GM18499 (cell line): ENCODE measurements at regions not wholly inside any gene's neighbourhood (a gene's known extent, or its start where the extent isn't known, plus 50 kb on each side); places are given as distances from the start of the nearest gene placed in this dataset.

ENCODE experiments used
- ATAC-seq: cut with Tn5 transposase; IDR thresholded peaks from one replicate; pipeline ENCODE4 v1.9.1; 2021; ENCODE audit warnings: moderate number of reproducible peaks; ENCODE audit not compliant: insufficient read depth, unreplicated experiment

GRCh38 chr2:59674100-59674499 lies 879.4 kb downstream of the BCL11A start:
- no peak for ATAC-seq

- ATAC-seq = no peak
Measured at GRCh38 chr2:59665021-59665420, 888.4 kb downstream of the BCL11A start.

- ATAC-seq = no peak
Measured at GRCh38 chr2:59662127-59662861, 891.2 kb downstream of the BCL11A start.

GRCh38 chr2:59660262-59660661 lies 893.2 kb downstream of the BCL11A start:
- no peak for ATAC-seq

GRCh38 chr2:59658906-59659635 lies 894.4 kb downstream of the BCL11A start:
- no peak for ATAC-seq

GRCh38 chr2:59655809-59656208 lies 897.6 kb downstream of the BCL11A start:
- no peak for ATAC-seq

- ATAC-seq = no peak
Measured at GRCh38 chr2:59654710-59655109, 898.7 kb downstream of the BCL11A start.

GRCh38 chr2:59653164-59653563 lies 900.3 kb downstream of the BCL11A start:
- no peak for ATAC-seq

- ATAC-seq = no peak
Measured at GRCh38 chr2:59630789-59631188, 922.7 kb downstream of the BCL11A start.

- ATAC-seq = no peak
Measured at GRCh38 chr2:59627599-59627998, 925.9 kb downstream of the BCL11A start.

GRCh38 chr2:59622599-59623308 lies 930.7 kb downstream of the BCL11A start:
- ATAC-seq = no peak

- no peak for ATAC-seq
Measured at GRCh38 chr2:59604123-59604522, 949.3 kb downstream of the BCL11A start.

GRCh38 chr2:59594671-59595222 lies 958.7 kb downstream of the BCL11A start:
- peak; percentile 51 for ATAC-seq

GRCh38 chr2:59590798-59591197 lies 962.7 kb downstream of the BCL11A start:
- no peak for ATAC-seq

- ATAC-seq = no peak
Measured at GRCh38 chr2:59589881-59590280, 963.6 kb downstream of the BCL11A start.

GRCh38 chr2:59588286-59588685 lies 965.2 kb downstream of the BCL11A start:
- no peak for ATAC-seq

GRCh38 chr2:59586176-59586575 lies 967.3 kb downstream of the BCL11A start:
- ATAC-seq = no peak

GRCh38 chr2:59585655-59586054 lies 967.8 kb downstream of the BCL11A start:
- ATAC-seq = no peak

GRCh38 chr2:59584958-59585357 lies 968.5 kb downstream of the BCL11A start:
- no peak for ATAC-seq

- ATAC-seq = no peak
Measured at GRCh38 chr2:59583173-59583765, 970.2 kb downstream of the BCL11A start.

- no peak for ATAC-seq
Measured at GRCh38 chr2:59578349-59578748, 975.1 kb downstream of the BCL11A start.
